Astrocyte (in vitro differentiated cells and primary cell): ENCODE measurements at regions not wholly inside any gene's neighbourhood (a gene's known extent, or its start where the extent isn't known, plus 50 kb on each side); places are given as distances from the start of the nearest gene placed in this dataset.

Experiments used
- EZH2 ChIP-seq: IDR thresholded peaks from 2 replicates; pipeline ENCODE4 v1.6.1; 2012; ENCODE audit warnings: mild to moderate bottlenecking, low read length, inconsistent platforms; ENCODE audit not compliant: insufficient read depth
- TF ChIP-seq, protein P1 (sequence below): IDR thresholded peaks from 2 replicates; pipeline ENCODE4 v1.5.1; 2011; ENCODE audit warnings: low read depth, mild to moderate bottlenecking, inconsistent platforms, low read length, moderate library complexity; ENCODE audit not compliant: insufficient read depth

GRCh38 chr4:152153476-152154270 lies 382.2 kb downstream of the FBXW7 start:
- TF ChIP-seq, protein P1, sequence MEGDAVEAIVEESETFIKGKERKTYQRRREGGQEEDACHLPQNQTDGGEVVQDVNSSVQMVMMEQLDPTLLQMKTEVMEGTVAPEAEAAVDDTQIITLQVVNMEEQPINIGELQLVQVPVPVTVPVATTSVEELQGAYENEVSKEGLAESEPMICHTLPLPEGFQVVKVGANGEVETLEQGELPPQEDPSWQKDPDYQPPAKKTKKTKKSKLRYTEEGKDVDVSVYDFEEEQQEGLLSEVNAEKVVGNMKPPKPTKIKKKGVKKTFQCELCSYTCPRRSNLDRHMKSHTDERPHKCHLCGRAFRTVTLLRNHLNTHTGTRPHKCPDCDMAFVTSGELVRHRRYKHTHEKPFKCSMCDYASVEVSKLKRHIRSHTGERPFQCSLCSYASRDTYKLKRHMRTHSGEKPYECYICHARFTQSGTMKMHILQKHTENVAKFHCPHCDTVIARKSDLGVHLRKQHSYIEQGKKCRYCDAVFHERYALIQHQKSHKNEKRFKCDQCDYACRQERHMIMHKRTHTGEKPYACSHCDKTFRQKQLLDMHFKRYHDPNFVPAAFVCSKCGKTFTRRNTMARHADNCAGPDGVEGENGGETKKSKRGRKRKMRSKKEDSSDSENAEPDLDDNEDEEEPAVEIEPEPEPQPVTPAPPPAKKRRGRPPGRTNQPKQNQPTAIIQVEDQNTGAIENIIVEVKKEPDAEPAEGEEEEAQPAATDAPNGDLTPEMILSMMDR = no peak
- TF ChIP-seq EZH2 = no peak
